ENCODE measurements at regions not wholly inside any gene's neighbourhood (a gene's known extent, or its start where the extent isn't known, plus 50 kb on each side); places are given as distances from the start of the nearest gene placed in this dataset.

- TF ChIP-seq ZNF571 (tag by site-specific recombination; IDR thresholded peaks at IDR 0.05), result no peak
- no peak for TF ChIP-seq ZNF416 (tag by site-specific recombination; IDR thresholded peaks at IDR 0.05)
- no peak for TF ChIP-seq ZNF501 (tag by site-specific recombination; IDR thresholded peaks at IDR 0.05)
- no peak for TF ChIP-seq REST (tag by site-specific recombination; IDR thresholded peaks at IDR 0.05)
- TF ChIP-seq, protein P1, sequence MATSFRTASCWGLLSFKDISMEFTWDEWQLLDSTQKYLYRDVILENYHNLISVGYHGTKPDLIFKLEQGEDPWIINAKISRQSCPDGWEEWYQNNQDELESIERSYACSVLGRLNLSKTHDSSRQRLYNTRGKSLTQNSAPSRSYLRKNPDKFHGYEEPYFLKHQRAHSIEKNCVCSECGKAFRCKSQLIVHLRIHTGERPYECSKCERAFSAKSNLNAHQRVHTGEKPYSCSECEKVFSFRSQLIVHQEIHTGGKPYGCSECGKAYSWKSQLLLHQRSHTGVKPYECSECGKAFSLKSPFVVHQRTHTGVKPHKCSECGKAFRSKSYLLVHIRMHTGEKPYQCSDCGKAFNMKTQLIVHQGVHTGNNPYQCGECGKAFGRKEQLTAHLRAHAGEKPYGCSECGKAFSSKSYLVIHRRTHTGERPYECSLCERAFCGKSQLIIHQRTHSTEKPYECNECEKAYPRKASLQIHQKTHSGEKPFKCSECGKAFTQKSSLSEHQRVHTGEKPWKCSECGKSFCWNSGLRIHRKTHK (tag by site-specific recombination; IDR thresholded peaks at IDR 0.05), result no peak
- TF ChIP-seq, protein P2, sequence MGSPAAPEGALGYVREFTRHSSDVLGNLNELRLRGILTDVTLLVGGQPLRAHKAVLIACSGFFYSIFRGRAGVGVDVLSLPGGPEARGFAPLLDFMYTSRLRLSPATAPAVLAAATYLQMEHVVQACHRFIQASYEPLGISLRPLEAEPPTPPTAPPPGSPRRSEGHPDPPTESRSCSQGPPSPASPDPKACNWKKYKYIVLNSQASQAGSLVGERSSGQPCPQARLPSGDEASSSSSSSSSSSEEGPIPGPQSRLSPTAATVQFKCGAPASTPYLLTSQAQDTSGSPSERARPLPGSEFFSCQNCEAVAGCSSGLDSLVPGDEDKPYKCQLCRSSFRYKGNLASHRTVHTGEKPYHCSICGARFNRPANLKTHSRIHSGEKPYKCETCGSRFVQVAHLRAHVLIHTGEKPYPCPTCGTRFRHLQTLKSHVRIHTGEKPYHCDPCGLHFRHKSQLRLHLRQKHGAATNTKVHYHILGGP (tag by site-specific recombination; IDR thresholded peaks at IDR 0.05), result no peak
- no peak for TF ChIP-seq ZBTB21 (tag by site-specific recombination; IDR thresholded peaks at IDR 0.05)
- TF ChIP-seq ZNF843 (tag by site-specific recombination; IDR thresholded peaks at IDR 0.05), result no peak
- Histone ChIP-seq H3K4me1 (ENCODE audit: control insufficient read depth, insufficient read depth, low read length) (no peaks in the 10 kb centered on the region), H3K27ac (ENCODE audit: extremely low read depth, low read depth, low read length) (no peak overlapping the region), H3K9me3 (ENCODE audit: control insufficient read depth, insufficient read depth, low read depth, low read length) (no peaks in the 10 kb centered on the region), H3K36me3 (ENCODE audit: control insufficient read depth in 2 of 2, insufficient read depth in 1 of 2, low read length in 2 of 2) (no peaks in the 10 kb centered on the region), H3K4me3 (ENCODE audit: low read depth, low read length) (no peak overlapping the region)
- POLR2A ChIA-PET, result no interaction called here
- CTCF ChIA-PET, result no interaction called here
These were observed 216.3 kb upstream of the ID2 start for GRCh38 chr2:8465560-8465959.

DNA sequence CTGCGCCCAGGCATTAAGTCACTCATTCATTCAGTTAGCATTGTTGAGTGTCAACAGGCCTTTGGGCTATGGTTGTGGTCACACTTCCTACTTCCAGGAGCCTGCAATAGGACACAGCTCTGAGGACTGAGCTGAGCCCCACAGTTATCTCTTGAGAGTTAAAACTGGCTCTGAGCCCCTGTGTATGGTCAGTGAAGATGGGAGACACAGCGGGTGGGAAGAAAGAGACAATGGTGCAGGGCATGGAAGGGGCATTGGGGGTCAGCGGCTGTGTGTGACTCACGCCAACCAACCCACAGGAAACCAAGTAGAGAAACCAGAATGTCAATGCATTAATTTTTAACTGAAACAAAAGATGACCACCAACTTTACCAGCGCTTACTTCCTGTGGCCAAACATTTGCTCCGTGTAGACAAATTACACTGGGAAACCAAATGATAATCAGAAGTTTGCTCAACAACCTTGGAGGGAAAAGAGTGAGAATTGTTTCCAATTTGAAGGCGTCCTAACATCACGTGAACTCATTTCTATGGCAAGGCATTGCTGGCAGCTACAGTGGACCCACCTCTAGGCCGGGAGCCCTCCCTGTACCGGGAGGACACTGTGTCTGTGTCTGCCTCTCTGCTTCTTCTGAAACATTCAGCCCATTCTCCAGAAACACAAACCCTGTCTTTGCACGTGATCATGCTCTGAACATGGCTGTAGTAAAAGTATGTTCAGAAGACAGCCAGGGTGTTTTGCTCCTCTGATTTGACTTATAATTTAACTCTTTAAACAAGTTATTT is 212.0 kb upstream of the ID2 start:
- POLR2A ChIA-PET, result no interaction called here
- no peak overlapping the region for H3K27ac ChIP-seq (ENCODE audit: extremely low read depth, low read depth, low read length)
- no peak for TF ChIP-seq ZBTB20 (tag by site-specific recombination; IDR thresholded peaks at IDR 0.05)
- no peak for TF ChIP-seq ZNF560 (tag by site-specific recombination; IDR thresholded peaks at IDR 0.05; ENCODE audit: borderline replicate concordance)
- no peak for TF ChIP-seq ZNF155 (tag by site-specific recombination; IDR thresholded peaks at IDR 0.05)
- TF ChIP-seq, protein P3, sequence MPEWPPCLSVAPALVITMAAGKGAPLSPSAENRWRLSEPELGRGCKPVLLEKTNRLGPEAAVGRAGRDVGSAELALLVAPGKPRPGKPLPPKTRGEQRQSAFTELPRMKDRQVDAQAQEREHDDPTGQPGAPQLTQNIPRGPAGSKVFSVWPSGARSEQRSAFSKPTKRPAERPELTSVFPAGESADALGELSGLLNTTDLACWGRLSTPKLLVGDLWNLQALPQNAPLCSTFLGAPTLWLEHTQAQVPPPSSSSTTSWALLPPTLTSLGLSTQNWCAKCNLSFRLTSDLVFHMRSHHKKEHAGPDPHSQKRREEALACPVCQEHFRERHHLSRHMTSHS (tag by site-specific recombination; IDR thresholded peaks at IDR 0.05), result no peak
- no peak for TF ChIP-seq ZXDB (tag by site-specific recombination; IDR thresholded peaks at IDR 0.05)
- no peak for TF ChIP-seq ZNF350 (tag by site-specific recombination; IDR thresholded peaks at IDR 0.05)
- TF ChIP-seq, protein P4, sequence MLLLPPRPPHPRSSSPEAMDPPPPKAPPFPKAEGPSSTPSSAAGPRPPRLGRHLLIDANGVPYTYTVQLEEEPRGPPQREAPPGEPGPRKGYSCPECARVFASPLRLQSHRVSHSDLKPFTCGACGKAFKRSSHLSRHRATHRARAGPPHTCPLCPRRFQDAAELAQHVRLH (tag by site-specific recombination; IDR thresholded peaks at IDR 0.05), result no peak
- no peak for TF ChIP-seq ZFP41 (tag by site-specific recombination; IDR thresholded peaks at IDR 0.05; ENCODE audit: borderline replicate concordance)
- no peak for TF ChIP-seq ZNF324 (tag by site-specific recombination; IDR thresholded peaks at IDR 0.05)
- H3K9me3 ChIP-seq (ENCODE audit: control insufficient read depth, insufficient read depth, low read depth, low read length), result no peaks in the 10 kb centered on the region
- no peaks in the 10 kb centered on the region for H3K36me3 ChIP-seq (ENCODE audit: control insufficient read depth in 2 of 2, insufficient read depth in 1 of 2, low read length in 2 of 2)
- no peaks in the 10 kb centered on the region for H3K4me1 ChIP-seq (ENCODE audit: control insufficient read depth, insufficient read depth, low read length)
- CTCF ChIA-PET, result no interaction called here
- no peak overlapping the region for H3K4me3 ChIP-seq (ENCODE audit: low read depth, low read length)
